HCT116 (cell line): ENCODE measurements at regions not wholly inside any gene's neighbourhood (a gene's known extent, or its start where the extent isn't known, plus 50 kb on each side); places are given as distances from the start of the nearest gene placed in this dataset.

Experiments
- ATAC-seq: fragments of 200-7000 bp; cut with Tn5 transposase; 2 replicates; pipeline ENCODE4 v1.9.1; 2020; ENCODE audit warnings: mild to moderate bottlenecking, moderate library complexity
- BruUV-seq: library from RNA; stranded (reverse); fragments of 400-500 nt; replicated peaks from 2 replicates; lab custom pipeline; 2021; lab: Mats Ljungman, UMichigan
- CTCF ChIA-PET: fragments of 300-600 bp; sonication (Branson Sonifier 250); formaldehyde crosslinking; loops from one replicate; lab custom pipeline; 2021; ENCODE audit warnings: antibody characterized with exemption; lab: Charles Lee
- POLR2A ChIA-PET: fragments of 300-600, 350-600 bp; sonication (Branson Sonifier 250); formaldehyde crosslinking; loops from one replicate; lab custom pipeline; 2021; ENCODE audit warnings: antibody characterized with exemption; lab: Charles Lee
- RAD21 ChIA-PET, 2 experiments: fragments of 300-600 bp; sonication (Branson Sonifier 250); formaldehyde crosslinking; loops; one replicate each; lab custom pipeline; 2023; ENCODE audit warnings: low total read pairs in 2 of 2; ENCODE audit not compliant: uncharacterized antibody in 2 of 2, unreplicated experiment in 2 of 2, low non-redundant PET in 1 of 2; lab: Charles Lee
- DNase-seq: peaks from one replicate; pipeline ENCODE4 v3.0.0-alpha.2; 2010; ENCODE audit warnings: low read depth, low spot score
- H2AFZ ChIP-seq: fragments of 200-600 bp; shearing (Covaris generic), sonication (generic); 2 replicates; pipeline ENCODE4 v1.6.1; 2017; ENCODE audit warnings: low read depth, mixed run types, mixed read lengths, antibody characterized with exemption, low read length; ENCODE audit not compliant: poor library complexity, severe bottlenecking
- H3K27ac ChIP-seq: 2 replicates; pipeline ENCODE4 v1.5.1; 2012; ENCODE audit warnings: low read depth, low read length
- H3K27me3 ChIP-seq: fragments of 200-600 bp; sonication (generic); 2 replicates; pipeline ENCODE4 v1.6.1; 2016; ENCODE audit warnings: mixed run types, low read length, mixed read lengths; ENCODE audit not compliant: insufficient read depth
- H3K36me3 ChIP-seq, 2 experiments: fragments of 200-500 bp in 1 of 2; fragments of 200-600 bp in 1 of 2; sonication (Bioruptor generic) in 1 of 2; sonication (generic) in 1 of 2; 2 replicates each; pipeline versions ENCODE4 v1.5.1 to v1.6.1; 2014 to 2016; ENCODE audit warnings: low read length in 2 of 2, inconsistent platforms in 1 of 2, mixed read lengths in 1 of 2, mixed run types in 1 of 2; ENCODE audit not compliant: insufficient read depth in 2 of 2, control insufficient read depth in 1 of 2
- H3K4me1 ChIP-seq, 2 experiments: fragments of 200-600 bp in 1 of 2; sonication (generic) in 1 of 2; 2 replicates each; pipeline versions ENCODE4 v1.5.1 to v1.6.1; 2012 to 2017; ENCODE audit warnings: low read length in 2 of 2, inconsistent platforms in 1 of 2, mild to moderate bottlenecking in 1 of 2, mixed read lengths in 1 of 2, mixed run types in 1 of 2, moderate library complexity in 1 of 2; ENCODE audit not compliant: insufficient read depth in 2 of 2, control insufficient read depth in 1 of 2
- H3K4me2 ChIP-seq: fragments of 200-600 bp; sonication (generic); 2 replicates; pipeline ENCODE4 v1.6.1; 2017; ENCODE audit warnings: mixed run types, low read length, mixed read lengths
- H3K4me3 ChIP-seq, 2 experiments: fragments of 200-600 bp in 1 of 2; sonication (generic) in 1 of 2; replicated peaks in 1 of 2; 2 replicates each; pipeline ENCODE4 v1.5.1; 2011 to 2016; ENCODE audit warnings: low read length in 2 of 2, control low read depth in 1 of 2, low read depth in 1 of 2, mild to moderate bottlenecking in 1 of 2, mixed read lengths in 1 of 2, mixed run types in 1 of 2
- H3K79me2 ChIP-seq: fragments of 200-600 bp; sonication (generic); 2 replicates; pipeline ENCODE4 v1.6.1; 2017; ENCODE audit warnings: mild to moderate bottlenecking, mixed run types, low read length, moderate library complexity, mixed read lengths; ENCODE audit not compliant: insufficient read depth
- H3K9ac ChIP-seq: fragments of 200-600 bp; sonication (generic); 2 replicates; pipeline ENCODE4 v1.6.1; 2016; ENCODE audit warnings: low read length, mixed read lengths
- H3K9me2 ChIP-seq: fragments of 200-600 bp; sonication (generic), shearing (Covaris generic); 2 replicates; pipeline ENCODE4 v1.6.1; 2017; ENCODE audit warnings: mixed run types, mild to moderate bottlenecking, moderate library complexity; ENCODE audit not compliant: insufficient read depth
- H3K9me3 ChIP-seq, 2 experiments: fragments of 200-500 bp in 1 of 2; fragments of 200-600 bp in 1 of 2; sonication (Bioruptor generic) in 1 of 2; sonication (generic) in 1 of 2; 2 replicates each; pipeline ENCODE4 v1.6.1; 2014 to 2017; ENCODE audit warnings: low read length in 2 of 2, mixed read lengths in 2 of 2, inconsistent platforms in 1 of 2, low read depth in 1 of 2, mild to moderate bottlenecking in 1 of 2, mixed run types in 1 of 2, moderate library complexity in 1 of 2; ENCODE audit not compliant: control insufficient read depth in 1 of 2, insufficient read depth in 1 of 2
- H4K20me1 ChIP-seq: fragments of 200-600 bp; sonication (generic), shearing (Covaris generic); 2 replicates; pipeline ENCODE4 v1.6.1; 2017; ENCODE audit warnings: mixed run types, mild to moderate bottlenecking, moderate library complexity; ENCODE audit not compliant: insufficient read depth
- CBX3 ChIP-seq: IDR thresholded peaks from 2 replicates; pipeline ENCODE4 v1.6.1; 2012; ENCODE audit warnings: low read depth
- CTCF ChIP-seq, 3 experiments: fragments of 200-600 bp in 1 of 3; sonication (generic) in 1 of 3; IDR thresholded peaks in 2 of 3; conservative IDR thresholded peaks in 1 of 3; 2 replicates each; pipeline ENCODE4 v1.5.1; 2012 to 2017; ENCODE audit warnings: low read depth in 2 of 3, low read length in 2 of 3, antibody characterized with exemption in 1 of 3, borderline replicate concordance in 1 of 3, control low read depth in 1 of 3, mild to moderate bottlenecking in 1 of 3, mixed read lengths in 1 of 3, mixed run types in 1 of 3, moderate library complexity in 1 of 3; ENCODE audit not compliant: insufficient read depth in 1 of 3
- ELF1 ChIP-seq: IDR thresholded peaks from 2 replicates; pipeline ENCODE4 v1.6.1; 2012; ENCODE audit warnings: low read depth, borderline replicate concordance
- FOSL1 ChIP-seq: IDR thresholded peaks from 2 replicates; pipeline ENCODE4 v1.6.1; 2012; ENCODE audit warnings: low read depth
- JUND ChIP-seq: IDR thresholded peaks from 2 replicates; pipeline ENCODE4 v1.6.1; 2012
- MAX ChIP-seq: IDR thresholded peaks from 2 replicates; pipeline ENCODE4 v1.6.1; 2012
- POLR2AphosphoS5 ChIP-seq: IDR thresholded peaks from 2 replicates; pipeline ENCODE4 v1.6.1; 2011; ENCODE audit warnings: mild to moderate bottlenecking, low read depth, low read length, moderate library complexity
- SP1 ChIP-seq: IDR thresholded peaks from 2 replicates; pipeline ENCODE4 v1.6.1; 2012; ENCODE audit warnings: low read depth
- YY1 ChIP-seq: IDR thresholded peaks from 2 replicates; pipeline ENCODE4 v1.6.1; 2011; ENCODE audit warnings: low read length, low read depth, moderate library complexity, mild to moderate bottlenecking; ENCODE audit not compliant: insufficient replicate concordance; ENCODE audit errors: extremely low read depth
- ZBTB33 ChIP-seq: IDR thresholded peaks from 2 replicates; pipeline ENCODE4 v1.6.1; 2011; ENCODE audit warnings: mild to moderate bottlenecking, low read length, moderate library complexity; ENCODE audit not compliant: insufficient replicate concordance; ENCODE audit errors: extremely low read depth
- ZFX ChIP-seq: fragments of 450-650 bp; IDR thresholded peaks from 2 replicates; pipeline ENCODE4 v1.6.1; 2017
- ZNF274 ChIP-seq: fragments of 200-500 bp; sonication (Bioruptor generic); IDR thresholded peaks from 2 replicates; pipeline ENCODE4 v1.6.1; 2014; ENCODE audit warnings: mild to moderate bottlenecking, low read depth, low read length, inconsistent platforms
- intact Hi-C: fragments of 100-400 bp; cut with micrococcal nuclease; formaldehyde crosslinking; loops from 2 replicates; pipeline ENCODE4 v1.10.0; 2022
- TF ChIP-seq, protein P1 (sequence below): IDR thresholded peaks from 2 replicates; pipeline ENCODE4 v1.6.1; 2012

GRCh38 chr2:198307093-198307492 lies 502.7 kb downstream of the PLCL1 start:
- no peak for TF ChIP-seq ZFX
- no peak for TF ChIP-seq ZNF274
- Histone ChIP-seq H3K4me1 (no peaks in the 10 kb centered on the region), H2AFZ (no peak overlapping the region), H3K9me3 (no peaks in the 10 kb centered on the region), H3K79me2 (no peaks in the 10 kb centered on the region), H3K36me3 (no peaks in the 10 kb centered on the region), H3K27ac (no peak overlapping the region), H4K20me1 (no peaks in the 10 kb centered on the region), H3K27me3 (0 out of 2 replicates have a peak, but pooled peaks cover 13% of the 10 kb centered on the region), H3K9ac (no peak overlapping the region), H3K4me3 (no peak overlapping the region), H3K9me2 (no peaks in the 10 kb centered on the region), H3K4me2 (no peak overlapping the region)
- BruUV-seq: no TSS peak
- ATAC-seq (no peak), DNase-seq (no peak)
- intact Hi-C loops: no loop called here
- POLR2A ChIA-PET: no interaction called here
- RAD21 ChIA-PET: no interaction called here
- CTCF ChIA-PET: no interaction called here

GRCh38 chr2:198304859-198305258 lies 500.5 kb downstream of the PLCL1 start:
- ChIA-PET CTCF (no interaction called here), RAD21 (no interaction called here), POLR2A (no interaction called here)
- BruUV-seq: no TSS peak
- H3K4me2 ChIP-seq: no peak overlapping the region
- H3K36me3 ChIP-seq: no peaks in the 10 kb centered on the region
- ATAC-seq (no peak), DNase-seq (no peak)
- intact Hi-C loops: no loop called here
- H4K20me1 ChIP-seq: no peaks in the 10 kb centered on the region
- H3K27ac ChIP-seq: no peak overlapping the region
- no peaks in the 10 kb centered on the region for H3K9me3 ChIP-seq
- no peaks in the 10 kb centered on the region for H3K79me2 ChIP-seq
- 0 out of 2 replicates have a peak, but pooled peaks cover 9% of the 10 kb centered on the region for H3K27me3 ChIP-seq
- H3K4me3 ChIP-seq: no peak overlapping the region
- no peaks in the 10 kb centered on the region for H3K9me2 ChIP-seq
- H3K4me1 ChIP-seq: no peaks in the 10 kb centered on the region
- H3K9ac ChIP-seq: no peak overlapping the region
- no peak overlapping the region for H2AFZ ChIP-seq
- TF ChIP-seq ELF1: no peak
- no peak for TF ChIP-seq MAX
- no peak for TF ChIP-seq CTCF (IDR thresholded peaks at IDR 0.05 in 2 of 3, conservative IDR thresholded peaks at IDR 0.05 in 1 of 3; ENCODE audit: borderline replicate concordance in 1 of 3, insufficient read depth in 1 of 3, low read depth in 2 of 3, low read length in 2 of 3)
- no peak for TF ChIP-seq YY1
- TF ChIP-seq CBX3: no peak
- TF ChIP-seq ZFX: no peak
- no peak for TF ChIP-seq ZBTB33
- TF ChIP-seq FOSL1: no peak
- no peak for TF ChIP-seq ZNF274
- TF ChIP-seq, protein P1, sequence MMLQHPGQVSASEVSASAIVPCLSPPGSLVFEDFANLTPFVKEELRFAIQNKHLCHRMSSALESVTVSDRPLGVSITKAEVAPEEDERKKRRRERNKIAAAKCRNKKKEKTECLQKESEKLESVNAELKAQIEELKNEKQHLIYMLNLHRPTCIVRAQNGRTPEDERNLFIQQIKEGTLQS: no peak
- TF ChIP-seq JUND: no peak
- TF ChIP-seq POLR2AphosphoS5: no peak
- no peak for TF ChIP-seq SP1
